Endothelial cell of umbilical vein (primary cell): ENCODE measurements at regions not wholly inside any gene's neighbourhood (a gene's known extent, or its start where the extent isn't known, plus 50 kb on each side); places are given as distances from the start of the nearest gene placed in this dataset.

ENCODE experiments used
- BruUV-seq: library from RNA; stranded (reverse); fragments of 400-500 nt; replicated peaks from 2 replicates; lab custom pipeline; 2021; lab: Mats Ljungman, UMichigan
- CTCF ChIA-PET: fragments of 300-600, 350-600 bp; sonication (Branson Sonifier 250); formaldehyde crosslinking; loops from one replicate; lab custom pipeline; 2021; ENCODE audit warnings: antibody characterized with exemption, inconsistent platforms; lab: Charles Lee
- POLR2A ChIA-PET: fragments of 300-600, 350-600 bp; sonication (Branson Sonifier 250); formaldehyde crosslinking; loops from one replicate; lab custom pipeline; 2021; ENCODE audit warnings: antibody characterized with exemption, inconsistent platforms; lab: Charles Lee
- DNase-seq: peaks from one replicate; pipeline ENCODE4 v3.0.0-alpha.2; 2011; ENCODE audit warnings: low read depth, low spot score
- FAIRE-seq: peaks from 2 replicates; lab custom pipeline; 2011; peaks lifted over from hg19 to GRCh38; lab: Jason Lieb, UNC
- H2AFZ ChIP-seq: 2 replicates; pipeline ENCODE4 v1.6.0; 2012; ENCODE audit warnings: low read depth, low read length, control low read depth, inconsistent platforms
- H3K27ac ChIP-seq: 2 replicates; pipeline ENCODE4 v1.5.1; 2011; ENCODE audit warnings: low read depth, mild to moderate bottlenecking, control low read depth, low read length, moderate library complexity; ENCODE audit not compliant: insufficient read depth
- H3K27me3 ChIP-seq, 2 experiments: 2 replicates each; pipeline versions ENCODE4 v1.6.0 to v1.6.1; 2011; ENCODE audit warnings: low read length in 2 of 2, mixed read lengths in 1 of 2; ENCODE audit not compliant: control insufficient read depth in 2 of 2, insufficient read depth in 2 of 2
- H3K36me3 ChIP-seq, 2 experiments: 2 replicates in 1 of 2; 3 replicates in 1 of 2; pipeline ENCODE4 v1.5.1; 2011; ENCODE audit warnings: low read length in 2 of 2, mild to moderate bottlenecking in 1 of 2, moderate library complexity in 1 of 2; ENCODE audit not compliant: control insufficient read depth in 2 of 2, insufficient read depth in 2 of 2; ENCODE audit errors: extremely low read depth in 1 of 2
- H3K4me1 ChIP-seq: 3 replicates; pipeline ENCODE4 v1.5.1; 2011; ENCODE audit warnings: mild to moderate bottlenecking, low read length; ENCODE audit not compliant: control insufficient read depth, insufficient read depth; ENCODE audit errors: extremely low read depth
- H3K4me2 ChIP-seq: 2 replicates; pipeline ENCODE4 v1.6.1; 2011; ENCODE audit warnings: low read length, control low read depth, mixed read lengths; ENCODE audit not compliant: insufficient read depth
- H3K4me3 ChIP-seq, 3 experiments: fragments of 200-600 bp in 1 of 3; sonication (generic), shearing (Covaris generic) in 1 of 3; replicated peaks in 1 of 3; 2 replicates each; pipeline ENCODE4 v1.5.1; 2011 to 2016; ENCODE audit warnings: control low read depth in 3 of 3, low read length in 3 of 3, mild to moderate bottlenecking in 2 of 3, inconsistent platforms in 1 of 3, low read depth in 1 of 3, moderate library complexity in 1 of 3; ENCODE audit not compliant: insufficient read depth in 1 of 3
- H3K79me2 ChIP-seq: 2 replicates; pipeline ENCODE4 v1.6.0; 2012; ENCODE audit warnings: low read length, inconsistent platforms; ENCODE audit not compliant: control insufficient read depth, insufficient read depth
- H3K9ac ChIP-seq: replicated peaks from 2 replicates; pipeline ENCODE3; 2011; ENCODE audit warnings: low read length, control low read depth; ENCODE audit not compliant: insufficient read depth; ENCODE audit errors: extremely low read depth
- H3K9me1 ChIP-seq: replicated peaks from 3 replicates; pipeline ENCODE4 v1.6.0; 2011; ENCODE audit warnings: mild to moderate bottlenecking, low read length; ENCODE audit not compliant: control insufficient read depth, insufficient read depth; ENCODE audit errors: extremely low read depth
- H3K9me3 ChIP-seq: replicated peaks from 2 replicates; pipeline ENCODE4 v1.5.1; 2012; ENCODE audit warnings: low read length, inconsistent platforms; ENCODE audit not compliant: control insufficient read depth, insufficient read depth
- H4K20me1 ChIP-seq: replicated peaks from 2 replicates; pipeline ENCODE3; 2011; ENCODE audit warnings: mild to moderate bottlenecking, low read length; ENCODE audit not compliant: control insufficient read depth, insufficient read depth; ENCODE audit errors: extremely low read depth
- EZH2 ChIP-seq: IDR thresholded peaks from 2 replicates; pipeline ENCODE4 v1.6.1; 2012; ENCODE audit warnings: borderline replicate concordance, low read depth, mild to moderate bottlenecking, moderate library complexity, low read length, inconsistent platforms; ENCODE audit not compliant: severe bottlenecking
- FOS ChIP-seq: IDR thresholded peaks from 2 replicates; pipeline ENCODE4 v1.6.1; 2011; ENCODE audit warnings: mild to moderate bottlenecking, low read length, moderate library complexity, borderline replicate concordance; ENCODE audit not compliant: insufficient read depth
- GATA2 ChIP-seq: IDR thresholded peaks from 2 replicates; pipeline ENCODE4 v1.7.0; 2011; ENCODE audit warnings: low read depth, mild to moderate bottlenecking, moderate library complexity, mixed read lengths, low read length; ENCODE audit not compliant: insufficient read length, insufficient read depth
- JUN ChIP-seq: IDR thresholded peaks from 2 replicates; pipeline ENCODE4 v1.6.1; 2011; ENCODE audit warnings: borderline replicate concordance, low read depth; ENCODE audit not compliant: insufficient read length, insufficient read depth
- MYC ChIP-seq: IDR thresholded peaks from one replicate; pipeline ENCODE4 v1.6.1; 2011; ENCODE audit warnings: mild to moderate bottlenecking, low read depth, low read length
- POLR2A ChIP-seq: IDR thresholded peaks from 2 replicates; pipeline ENCODE4 v1.6.1; 2012; ENCODE audit warnings: low read depth, mild to moderate bottlenecking, control low read depth, low read length
- POLR2AphosphoS5 ChIP-seq: IDR thresholded peaks from 2 replicates; pipeline ENCODE4 v1.6.1; 2012; ENCODE audit warnings: low read depth, mild to moderate bottlenecking, control low read depth, low read length, moderate library complexity; ENCODE audit not compliant: insufficient read depth
- dilution Hi-C: fragments of 300-500 bp; cut with MboI; formaldehyde crosslinking; loops from one replicate; pipeline ENCODE4 v1.15.0; 2019; ENCODE audit warnings: low sequenced_read_pairs; ENCODE audit not compliant: extremely low pct_ligation_motif_present
- intact Hi-C: fragments of 100-400 bp; cut with micrococcal nuclease; formaldehyde crosslinking; loops from one replicate; pipeline ENCODE4 v1.10.0; 2022
- TF ChIP-seq, protein P1 (sequence below): IDR thresholded peaks from 2 replicates; pipeline ENCODE4 v1.6.1; 2011; ENCODE audit not compliant: insufficient read depth, insufficient read length
- TF ChIP-seq, protein P2 (sequence below), 2 donors: IDR thresholded peaks; 1 replicate in 1 of 2; 2 replicates in 1 of 2; pipeline ENCODE4 v1.5.1; 2011; ENCODE audit warnings: low read length in 2 of 2, mild to moderate bottlenecking in 2 of 2, moderate library complexity in 2 of 2, control low read depth in 1 of 2, inconsistent platforms in 1 of 2, low read depth in 1 of 2; ENCODE audit not compliant: insufficient read depth in 1 of 2; ENCODE audit errors: extremely low read depth in 1 of 2

DNA sequence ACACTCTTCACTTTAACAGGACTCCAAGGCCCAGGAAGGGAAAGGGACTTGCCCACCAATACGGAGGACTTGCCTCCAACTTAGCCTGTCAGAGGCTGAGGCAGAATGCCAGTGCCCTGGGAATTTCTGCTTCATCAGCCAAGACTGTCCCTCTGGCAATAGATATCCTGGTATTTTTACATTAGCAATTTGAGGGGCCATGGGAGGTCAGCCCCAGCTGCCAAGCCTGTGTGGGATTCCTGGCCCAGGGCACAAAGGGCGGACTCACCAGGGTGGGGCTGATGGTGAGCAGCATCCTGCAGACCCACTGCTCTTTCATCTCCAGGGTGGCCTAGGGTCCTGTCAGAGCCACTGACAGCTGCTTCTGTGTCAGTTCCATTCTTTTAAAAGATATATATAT is 78.3 kb upstream of the CIBAR2 start:
- H2AFZ ChIP-seq, result no peak overlapping the region
- DNase-seq (no peak), FAIRE-seq (no peak)
- H3K79me2 ChIP-seq, result no peaks in the 10 kb centered on the region
- POLR2A ChIA-PET, result no interaction called here
- H3K9me3 ChIP-seq, result no peaks in the 10 kb centered on the region
- intact Hi-C loops (no loop called here), dilution Hi-C loops (no loop called here)
- no peak overlapping the region for H3K4me2 ChIP-seq
- CTCF ChIA-PET, result interaction anchor here (1.2 kb wide), 1 partner anchor 76 kb away, joined by 3 read pairs; no protein-coding TSS in a partner anchor
- H3K36me3 ChIP-seq, result no peaks in the 10 kb centered on the region
- no TSS peak for BruUV-seq
- no peaks in the 10 kb centered on the region for H4K20me1 ChIP-seq
- no peak overlapping the region for H3K27ac ChIP-seq
- no peaks in the 10 kb centered on the region for H3K9me1 ChIP-seq
- H3K9ac ChIP-seq, result no peak overlapping the region
- H3K4me1 ChIP-seq, result no peaks in the 10 kb centered on the region
- H3K4me3 ChIP-seq, result no peak overlapping the region
- TF ChIP-seq FOS, result no peak
- TF ChIP-seq JUN, result no peak
- no peak for TF ChIP-seq GATA2
- no peak for TF ChIP-seq MYC
- no peak for TF ChIP-seq POLR2AphosphoS5
- no peak for TF ChIP-seq POLR2A
- TF ChIP-seq, protein P1, sequence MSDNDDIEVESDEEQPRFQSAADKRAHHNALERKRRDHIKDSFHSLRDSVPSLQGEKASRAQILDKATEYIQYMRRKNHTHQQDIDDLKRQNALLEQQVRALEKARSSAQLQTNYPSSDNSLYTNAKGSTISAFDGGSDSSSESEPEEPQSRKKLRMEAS, result no peak
- TF ChIP-seq, protein P2, sequence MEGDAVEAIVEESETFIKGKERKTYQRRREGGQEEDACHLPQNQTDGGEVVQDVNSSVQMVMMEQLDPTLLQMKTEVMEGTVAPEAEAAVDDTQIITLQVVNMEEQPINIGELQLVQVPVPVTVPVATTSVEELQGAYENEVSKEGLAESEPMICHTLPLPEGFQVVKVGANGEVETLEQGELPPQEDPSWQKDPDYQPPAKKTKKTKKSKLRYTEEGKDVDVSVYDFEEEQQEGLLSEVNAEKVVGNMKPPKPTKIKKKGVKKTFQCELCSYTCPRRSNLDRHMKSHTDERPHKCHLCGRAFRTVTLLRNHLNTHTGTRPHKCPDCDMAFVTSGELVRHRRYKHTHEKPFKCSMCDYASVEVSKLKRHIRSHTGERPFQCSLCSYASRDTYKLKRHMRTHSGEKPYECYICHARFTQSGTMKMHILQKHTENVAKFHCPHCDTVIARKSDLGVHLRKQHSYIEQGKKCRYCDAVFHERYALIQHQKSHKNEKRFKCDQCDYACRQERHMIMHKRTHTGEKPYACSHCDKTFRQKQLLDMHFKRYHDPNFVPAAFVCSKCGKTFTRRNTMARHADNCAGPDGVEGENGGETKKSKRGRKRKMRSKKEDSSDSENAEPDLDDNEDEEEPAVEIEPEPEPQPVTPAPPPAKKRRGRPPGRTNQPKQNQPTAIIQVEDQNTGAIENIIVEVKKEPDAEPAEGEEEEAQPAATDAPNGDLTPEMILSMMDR (IDR thresholded peaks at IDR 0.05; ENCODE audit: extremely low read depth in 1 of 2, insufficient read depth in 1 of 2, low read depth in 1 of 2, low read length in 2 of 2), result no peak
- TF ChIP-seq EZH2, result no peak
- H3K27me3 ChIP-seq, result no peaks in the 10 kb centered on the region
